Hepatic stellate cell (primary cell): ENCODE measurements at regions not wholly inside any gene's neighbourhood (a gene's known extent, or its start where the extent isn't known, plus 50 kb on each side); places are given as distances from the start of the nearest gene placed in this dataset.
A peak's percentile ranks its signal among the peaks of the same experiment; 100 is the strongest.
"Not testable (repeated sequence)": the region's sequence is repeated elsewhere in the genome, so short reads cannot be mapped to it uniquely, and the experiment has no call there.

Source experiments
- DNase-seq: peaks from one replicate; pipeline ENCODE4 v3.0.0; 2011; ENCODE audit warnings: low spot score

- DNase-seq: no peak
Observed at GRCh38 chr3:35849496-35849895, 210.2 kb downstream of the ARPP21 start.

GRCh38 chr3:35849963-35850362 is 210.6 kb downstream of the ARPP21 start:
- no peak for DNase-seq

- no peak for DNase-seq
Observed at GRCh38 chr3:35857004-35857403, 217.7 kb downstream of the ARPP21 start.

GRCh38 chr3:35862057-35862456 is 222.7 kb downstream of the ARPP21 start:
- no peak for DNase-seq

GRCh38 chr3:35864871-35865270 is 225.5 kb downstream of the ARPP21 start:
- DNase-seq: no peak

GRCh38 chr3:35867791-35868190 is 228.5 kb downstream of the ARPP21 start:
- DNase-seq: no peak

- DNase-seq: no peak
Observed at GRCh38 chr3:35871009-35871408, 231.7 kb downstream of the ARPP21 start.

GRCh38 chr3:35883929-35884328 is 244.6 kb downstream of the ARPP21 start:
- DNase-seq: no peak

- DNase-seq: no peak
Observed at GRCh38 chr3:35894735-35895134, 255.4 kb downstream of the ARPP21 start.

- no peak for DNase-seq
Observed at GRCh38 chr3:35899245-35899644, 259.9 kb downstream of the ARPP21 start.

- no peak for DNase-seq
Observed at GRCh38 chr3:35900079-35900478, 260.8 kb downstream of the ARPP21 start.

- peak; percentile 3 for DNase-seq
Observed at GRCh38 chr3:35908366-35909232, 269.3 kb downstream of the ARPP21 start.

GRCh38 chr3:35919160-35919559 is 279.8 kb downstream of the ARPP21 start:
- DNase-seq: no peak

GRCh38 chr3:35921718-35922117 is 282.4 kb downstream of the ARPP21 start:
- no peak for DNase-seq

GRCh38 chr3:35924070-35924469 is 284.7 kb downstream of the ARPP21 start:
- not testable (repeated sequence) for DNase-seq

GRCh38 chr3:35927441-35927840 is 288.1 kb downstream of the ARPP21 start:
- no peak for DNase-seq

GRCh38 chr3:35929158-35929557 is 289.8 kb downstream of the ARPP21 start:
- DNase-seq: no peak

- no peak for DNase-seq
Observed at GRCh38 chr3:35931867-35932266, 292.5 kb downstream of the ARPP21 start.

GRCh38 chr3:35932995-35933394 is 293.7 kb downstream of the ARPP21 start:
- DNase-seq: no peak

- DNase-seq: no peak
Observed at GRCh38 chr3:35936571-35936970, 297.2 kb downstream of the ARPP21 start.

GRCh38 chr3:35944926-35945710 is 305.8 kb downstream of the ARPP21 start:
- no peak for DNase-seq

GRCh38 chr3:35946121-35946853 is 307.0 kb downstream of the ARPP21 start:
- no peak for DNase-seq
